ENCODE measurements at regions not wholly inside any gene's neighbourhood (a gene's known extent, or its start where the extent isn't known, plus 50 kb on each side); places are given as distances from the start of the nearest gene placed in this dataset.

DNA sequence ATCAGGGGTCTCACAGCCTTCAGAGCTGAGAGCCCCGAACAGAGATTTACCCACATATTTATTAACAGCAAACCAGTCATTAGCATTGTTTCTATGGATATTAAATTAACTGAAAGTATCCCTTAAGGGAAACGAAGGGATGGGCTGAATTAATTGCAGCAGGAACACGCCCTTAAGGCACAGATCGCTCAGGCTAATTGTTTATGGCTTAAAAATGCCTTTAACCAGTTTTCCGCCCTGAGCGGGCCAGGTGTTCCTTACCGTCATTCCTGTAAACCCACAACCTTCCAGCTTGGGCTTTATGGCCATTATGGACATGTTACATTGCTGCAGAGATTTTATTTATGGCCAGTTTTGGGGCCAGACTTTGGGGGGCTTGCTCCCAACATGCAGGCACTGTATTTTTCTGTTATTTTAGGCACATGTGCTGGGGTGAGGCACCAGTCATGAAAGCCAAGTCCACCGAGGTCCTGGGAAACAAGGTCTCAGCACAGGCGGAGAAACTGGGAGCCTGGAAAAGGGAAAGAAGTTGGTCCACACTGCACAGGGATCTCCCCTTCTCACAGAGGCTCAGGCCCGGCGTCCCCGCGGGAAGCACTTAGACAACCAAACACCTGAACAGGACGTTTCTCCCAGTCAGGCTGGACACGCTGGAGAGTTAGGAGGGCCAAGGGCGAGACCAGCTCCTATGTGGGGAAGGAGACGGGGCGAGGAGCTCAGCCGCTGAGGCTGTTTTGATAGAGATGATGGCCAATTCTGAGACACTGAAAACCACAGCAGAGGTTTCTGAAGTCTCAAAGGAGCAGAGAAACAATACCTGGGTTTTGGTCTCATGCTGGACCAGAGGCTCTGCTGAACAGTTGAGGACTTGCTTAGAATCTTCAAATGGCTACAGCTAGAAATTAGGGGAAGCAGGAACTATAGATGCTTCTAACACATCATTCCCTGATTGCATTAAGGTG, 86.7 kb downstream of the TMEM18 start:
- POLR2A ChIA-PET: no interaction called here

More for the DNA sequence above, 86.7 kb downstream of the TMEM18 start:
- DNase-seq (ENCODE audit: low read depth, low spot score) (no peak), FAIRE-seq (no peak)
- dilution Hi-C loops (cut with MboI; ENCODE audit: extremely low pct_ligation_motif_present, low sequenced_read_pairs) (no loop called here), intact Hi-C loops (cut with micrococcal nuclease) (no loop called here)
- peaks cover 3% of the 10 kb centered on the region for H3K9me3 ChIP-seq (replicated peaks; ENCODE audit: control insufficient read depth, insufficient read depth, low read length)
- no peaks in the 10 kb centered on the region for H3K36me3 ChIP-seq (ENCODE audit: control insufficient read depth in 2 of 2, extremely low read depth in 1 of 2, insufficient read depth in 2 of 2, low read length in 2 of 2)
- H3K4me3 ChIP-seq (replicated peaks in 1 of 3; ENCODE audit: insufficient read depth in 1 of 3, low read depth in 1 of 3, low read length in 3 of 3): no peak overlapping the region
- no peak overlapping the region for H3K4me2 ChIP-seq (ENCODE audit: insufficient read depth, low read length)
- CTCF ChIA-PET: interaction anchor here (1.1 kb wide), 1 partner anchor 14 kb away, joined by 3 read pairs; no protein-coding TSS in a partner anchor
- H3K4me1 ChIP-seq (ENCODE audit: control insufficient read depth, extremely low read depth, insufficient read depth, low read length): no peaks in the 10 kb centered on the region
- H3K79me2 ChIP-seq (ENCODE audit: control insufficient read depth, insufficient read depth, low read length): no peaks in the 10 kb centered on the region
- TF ChIP-seq JUN (IDR thresholded peaks at IDR 0.05; ENCODE audit: borderline replicate concordance, insufficient read depth, insufficient read length, low read depth) (no peak), MYC (IDR thresholded peaks at IDR 0.05; ENCODE audit: low read depth, low read length) (no peak), EZH2 (IDR thresholded peaks at IDR 0.05; ENCODE audit: borderline replicate concordance, low read depth, low read length, severe bottlenecking) (no peak), POLR2AphosphoS5 (IDR thresholded peaks at IDR 0.05; ENCODE audit: insufficient read depth, low read depth, low read length) (no peak), FOS (IDR thresholded peaks at IDR 0.05; ENCODE audit: borderline replicate concordance, insufficient read depth, low read length) (no peak), POLR2A (IDR thresholded peaks at IDR 0.05; ENCODE audit: low read depth, low read length) (no peak), GATA2 (IDR thresholded peaks at IDR 0.05; ENCODE audit: insufficient read depth, insufficient read length, low read depth, low read length) (no peak)
- TF ChIP-seq, protein P1, sequence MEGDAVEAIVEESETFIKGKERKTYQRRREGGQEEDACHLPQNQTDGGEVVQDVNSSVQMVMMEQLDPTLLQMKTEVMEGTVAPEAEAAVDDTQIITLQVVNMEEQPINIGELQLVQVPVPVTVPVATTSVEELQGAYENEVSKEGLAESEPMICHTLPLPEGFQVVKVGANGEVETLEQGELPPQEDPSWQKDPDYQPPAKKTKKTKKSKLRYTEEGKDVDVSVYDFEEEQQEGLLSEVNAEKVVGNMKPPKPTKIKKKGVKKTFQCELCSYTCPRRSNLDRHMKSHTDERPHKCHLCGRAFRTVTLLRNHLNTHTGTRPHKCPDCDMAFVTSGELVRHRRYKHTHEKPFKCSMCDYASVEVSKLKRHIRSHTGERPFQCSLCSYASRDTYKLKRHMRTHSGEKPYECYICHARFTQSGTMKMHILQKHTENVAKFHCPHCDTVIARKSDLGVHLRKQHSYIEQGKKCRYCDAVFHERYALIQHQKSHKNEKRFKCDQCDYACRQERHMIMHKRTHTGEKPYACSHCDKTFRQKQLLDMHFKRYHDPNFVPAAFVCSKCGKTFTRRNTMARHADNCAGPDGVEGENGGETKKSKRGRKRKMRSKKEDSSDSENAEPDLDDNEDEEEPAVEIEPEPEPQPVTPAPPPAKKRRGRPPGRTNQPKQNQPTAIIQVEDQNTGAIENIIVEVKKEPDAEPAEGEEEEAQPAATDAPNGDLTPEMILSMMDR (IDR thresholded peaks at IDR 0.05; ENCODE audit: extremely low read depth in 1 of 2, insufficient read depth in 1 of 2, low read depth in 1 of 2, low read length in 2 of 2): no peak
- TF ChIP-seq, protein P2, sequence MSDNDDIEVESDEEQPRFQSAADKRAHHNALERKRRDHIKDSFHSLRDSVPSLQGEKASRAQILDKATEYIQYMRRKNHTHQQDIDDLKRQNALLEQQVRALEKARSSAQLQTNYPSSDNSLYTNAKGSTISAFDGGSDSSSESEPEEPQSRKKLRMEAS (IDR thresholded peaks at IDR 0.05; ENCODE audit: insufficient read depth, insufficient read length): no peak
- H3K9me1 ChIP-seq (replicated peaks; ENCODE audit: control insufficient read depth, extremely low read depth, insufficient read depth, low read length): no peaks in the 10 kb centered on the region
- H3K27ac ChIP-seq (ENCODE audit: insufficient read depth, low read depth, low read length): no peak overlapping the region
- no peaks in the 10 kb centered on the region for H4K20me1 ChIP-seq (replicated peaks; ENCODE audit: control insufficient read depth, extremely low read depth, insufficient read depth, low read length)
- no peaks in the 10 kb centered on the region for H3K27me3 ChIP-seq (ENCODE audit: control insufficient read depth in 2 of 2, insufficient read depth in 2 of 2, low read length in 2 of 2)
- no peak overlapping the region for H2AFZ ChIP-seq (ENCODE audit: low read depth, low read length)
- BruUV-seq (replicated peaks): no TSS peak
- H3K9ac ChIP-seq (replicated peaks; ENCODE audit: extremely low read depth, insufficient read depth, low read length): no peak overlapping the region

Data from endothelial cell of umbilical vein (primary cell).